Stimulated activated effector memory CD8-positive, alpha-beta T cell treated with anti-CD3 and anti-CD28 coated beads, Interleukin-12 subunit alpha, Interleukin-12 subunit beta, amount 100 ng/mL, for 72 hours (primary cell): ENCODE measurements at regions not wholly inside any gene's neighbourhood (a gene's known extent, or its start where the extent isn't known, plus 50 kb on each side); places are given as distances from the start of the nearest gene placed in this dataset.

Experiments used
- ATAC-seq: fragments of 150-1000 bp; cut with Tn5 transposase; 2 replicates; pipeline ENCODE4 v1.10.0; 2021
- DNase-seq, 2 donors: peaks; one replicate each; pipeline ENCODE4 v3.0.0; 2021 to 2022; ENCODE audit warnings: low spot score in 2 of 2
- H3K27ac Mint-ChIP-seq: one replicate; pipeline ENCODE4 v1.8.0; 2022; ENCODE audit warnings: mild to moderate bottlenecking, mixed read lengths
- H3K36me3 Mint-ChIP-seq: one replicate; pipeline ENCODE4 v1.8.0; 2022; ENCODE audit warnings: mild to moderate bottlenecking, mixed read lengths
- H3K4me1 Mint-ChIP-seq: one replicate; pipeline ENCODE4 v1.8.0; 2022; ENCODE audit warnings: mixed read lengths
- H3K4me3 Mint-ChIP-seq: one replicate; pipeline ENCODE4 v1.8.0; 2022; ENCODE audit warnings: mild to moderate bottlenecking, mixed read lengths
- H3K9me3 Mint-ChIP-seq: one replicate; pipeline ENCODE4 v1.8.0; 2022; ENCODE audit warnings: mixed read lengths

- no peak for ATAC-seq
- Mint-ChIP-seq H3K4me1 (no peaks in the 10 kb centered on the region), H3K36me3 (no peaks in the 10 kb centered on the region)
These were observed 505.7 kb downstream of the CMPK2 start for GRCh38 chr2:6359964-6360363.

GRCh38 chr2:6362671-6363450, 502.8 kb downstream of the CMPK2 start:
- DNase-seq (no peak), ATAC-seq (no peak)
- H3K27ac Mint-ChIP-seq = no peak overlapping the region
- no peaks in the 10 kb centered on the region for H3K36me3 Mint-ChIP-seq
- no peaks in the 10 kb centered on the region for H3K4me1 Mint-ChIP-seq
- H3K9me3 Mint-ChIP-seq = peaks cover 9% of the 10 kb centered on the region
- no peak overlapping the region for H3K4me3 Mint-ChIP-seq

More at GRCh38 chr2:6359964-6360363, 505.7 kb downstream of the CMPK2 start:
- no peak for DNase-seq
- Mint-ChIP-seq H3K9me3 (peaks cover 13% of the 10 kb centered on the region), H3K4me3 (no peak overlapping the region), H3K27ac (no peak overlapping the region)

GRCh38 chr2:6368281-6368680, 497.4 kb downstream of the CMPK2 start:
- Mint-ChIP-seq H3K4me1 (no peaks in the 10 kb centered on the region), H3K36me3 (no peaks in the 10 kb centered on the region), H3K9me3 (peaks cover 4% of the 10 kb centered on the region), H3K4me3 (no peak overlapping the region), H3K27ac (no peak overlapping the region)
- ATAC-seq = no peak
- DNase-seq = no peak

- H3K27ac Mint-ChIP-seq = no peak overlapping the region
- H3K36me3 Mint-ChIP-seq = no peaks in the 10 kb centered on the region
- no peak overlapping the region for H3K4me3 Mint-ChIP-seq
- DNase-seq (no peak), ATAC-seq (no peak)
- H3K9me3 Mint-ChIP-seq = peaks cover 4% of the 10 kb centered on the region
- H3K4me1 Mint-ChIP-seq = no peaks in the 10 kb centered on the region
These were observed 496.4 kb downstream of the CMPK2 start for GRCh38 chr2:6369266-6369665.

GRCh38 chr2:6370753-6371551, 494.8 kb downstream of the CMPK2 start:
- no peaks in the 10 kb centered on the region for H3K36me3 Mint-ChIP-seq
- no peak for DNase-seq
- no peak overlapping the region for H3K27ac Mint-ChIP-seq
- peaks cover 4% of the 10 kb centered on the region for H3K9me3 Mint-ChIP-seq
- no peak overlapping the region for H3K4me3 Mint-ChIP-seq
- ATAC-seq = no peak
- H3K4me1 Mint-ChIP-seq = no peaks in the 10 kb centered on the region

- Mint-ChIP-seq H3K9me3 (peaks cover 4% of the 10 kb centered on the region), H3K36me3 (no peaks in the 10 kb centered on the region), H3K4me1 (no peaks in the 10 kb centered on the region), H3K27ac (no peak overlapping the region), H3K4me3 (no peak overlapping the region)
- DNase-seq = no peak
- no peak for ATAC-seq
These were observed 493.3 kb downstream of the CMPK2 start for GRCh38 chr2:6372317-6372901.

GRCh38 chr2:6381326-6381725, 484.4 kb downstream of the CMPK2 start:
- ATAC-seq = no peak
- peaks cover 3% of the 10 kb centered on the region for H3K9me3 Mint-ChIP-seq
- no peak overlapping the region for H3K27ac Mint-ChIP-seq
- DNase-seq = no peak
- H3K4me1 Mint-ChIP-seq = no peaks in the 10 kb centered on the region
- no peak overlapping the region for H3K4me3 Mint-ChIP-seq
- no peaks in the 10 kb centered on the region for H3K36me3 Mint-ChIP-seq

- Mint-ChIP-seq H3K27ac (no peak overlapping the region), H3K4me1 (no peaks in the 10 kb centered on the region), H3K4me3 (no peak overlapping the region), H3K9me3 (peaks cover 9% of the 10 kb centered on the region), H3K36me3 (no peaks in the 10 kb centered on the region)
- DNase-seq (no peak), ATAC-seq (no peak)
These were observed 481.4 kb downstream of the CMPK2 start for GRCh38 chr2:6384341-6384740.

- Mint-ChIP-seq H3K9me3 (peaks cover 8% of the 10 kb centered on the region), H3K4me3 (no peak overlapping the region), H3K36me3 (no peaks in the 10 kb centered on the region), H3K4me1 (no peaks in the 10 kb centered on the region), H3K27ac (no peak overlapping the region)
- DNase-seq (no peak), ATAC-seq (no peak)
These were observed 473.4 kb downstream of the CMPK2 start for GRCh38 chr2:6392354-6392753.

- no peak overlapping the region for H3K4me3 Mint-ChIP-seq
- peaks cover 8% of the 10 kb centered on the region for H3K9me3 Mint-ChIP-seq
- ATAC-seq (no peak), DNase-seq (no peak)
- H3K27ac Mint-ChIP-seq = no peak overlapping the region
- H3K4me1 Mint-ChIP-seq = no peaks in the 10 kb centered on the region
- no peaks in the 10 kb centered on the region for H3K36me3 Mint-ChIP-seq
These were observed 472.7 kb downstream of the CMPK2 start for GRCh38 chr2:6392966-6393365.

- DNase-seq (no peak), ATAC-seq (no peak)
- Mint-ChIP-seq H3K4me1 (no peaks in the 10 kb centered on the region), H3K27ac (no peak overlapping the region), H3K9me3 (peaks cover 8% of the 10 kb centered on the region), H3K36me3 (no peaks in the 10 kb centered on the region), H3K4me3 (no peak overlapping the region)
These were observed 471.9 kb downstream of the CMPK2 start for GRCh38 chr2:6393819-6394218.

GRCh38 chr2:6394276-6394675, 471.4 kb downstream of the CMPK2 start:
- no peak for ATAC-seq
- Mint-ChIP-seq H3K4me1 (no peaks in the 10 kb centered on the region), H3K36me3 (no peaks in the 10 kb centered on the region), H3K27ac (no peak overlapping the region), H3K4me3 (no peak overlapping the region), H3K9me3 (peaks cover 8% of the 10 kb centered on the region)
- no peak for DNase-seq

- no peak for DNase-seq
- Mint-ChIP-seq H3K4me1 (no peaks in the 10 kb centered on the region), H3K36me3 (no peaks in the 10 kb centered on the region), H3K4me3 (no peak overlapping the region), H3K9me3 (peaks cover 3% of the 10 kb centered on the region), H3K27ac (no peak overlapping the region)
- no peak for ATAC-seq
These were observed 467.3 kb downstream of the CMPK2 start for GRCh38 chr2:6398421-6398820.

- Mint-ChIP-seq H3K36me3 (no peaks in the 10 kb centered on the region), H3K4me3 (no peak overlapping the region), H3K4me1 (no peaks in the 10 kb centered on the region), H3K9me3 (no peaks in the 10 kb centered on the region), H3K27ac (no peak overlapping the region)
- no peak for DNase-seq
- ATAC-seq = no peak
These were observed 464.4 kb downstream of the CMPK2 start for GRCh38 chr2:6401301-6401700.

- Mint-ChIP-seq H3K36me3 (no peaks in the 10 kb centered on the region), H3K9me3 (peaks cover 8% of the 10 kb centered on the region), H3K27ac (no peak overlapping the region), H3K4me1 (no peaks in the 10 kb centered on the region), H3K4me3 (no peak overlapping the region)
- ATAC-seq = no peak
- DNase-seq = no peak
These were observed 457.6 kb downstream of the CMPK2 start for GRCh38 chr2:6408057-6408456.

- Mint-ChIP-seq H3K4me3 (no peak overlapping the region), H3K4me1 (no peaks in the 10 kb centered on the region), H3K36me3 (no peaks in the 10 kb centered on the region), H3K27ac (no peak overlapping the region), H3K9me3 (peaks cover 8% of the 10 kb centered on the region)
- ATAC-seq = no peak
- DNase-seq = no peak
These were observed 455.4 kb downstream of the CMPK2 start for GRCh38 chr2:6410313-6410712.
